PC-3 (cell line): ENCODE measurements at regions not wholly inside any gene's neighbourhood (a gene's known extent, or its start where the extent isn't known, plus 50 kb on each side); places are given as distances from the start of the nearest gene placed in this dataset.

Experiments used
- ATAC-seq: fragments of 200-7000 bp; cut with Tn5 transposase; 2 replicates; pipeline ENCODE4 v1.9.1; 2020; ENCODE audit warnings: mild to moderate bottlenecking, moderate library complexity
- BruUV-seq: library from RNA; stranded (reverse); fragments of 400-500 nt; replicated peaks from 2 replicates; lab custom pipeline; 2021; lab: Mats Ljungman, UMichigan
- CTCF ChIA-PET: fragments of 300-600 bp; sonication (Branson Sonifier 250); formaldehyde crosslinking; loops from one replicate; lab custom pipeline; 2022; ENCODE audit warnings: antibody characterized with exemption; lab: Charles Lee
- POLR2A ChIA-PET: fragments of 300-600 bp; sonication (Branson Sonifier 250); formaldehyde crosslinking; loops from one replicate; lab custom pipeline; 2022; ENCODE audit warnings: antibody characterized with exemption; ENCODE audit not compliant: unreplicated experiment; lab: Charles Lee
- DNase-seq: peaks from one replicate; pipeline ENCODE4 v3.0.0-alpha.2; 2015
- H2AFZ ChIP-seq: fragments of 300-600 bp; sonication (generic); 2 replicates; pipeline ENCODE4 v1.6.0; 2016; ENCODE audit warnings: antibody characterized with exemption, low read length
- H3F3A ChIP-seq: fragments of 300-600 bp; sonication (generic); one replicate; pipeline ENCODE4 v1.6.0; 2017; ENCODE audit warnings: antibody characterized with exemption, low read length, control low read depth, mild to moderate bottlenecking; ENCODE audit not compliant: unreplicated experiment
- H3K27ac ChIP-seq: fragments of 300-600 bp; sonication (generic); 2 replicates; pipeline ENCODE4 v1.5.1; 2016; ENCODE audit warnings: mild to moderate bottlenecking, low read length
- H3K27me3 ChIP-seq: fragments of 300-600 bp; sonication (generic); 2 replicates; pipeline ENCODE4 v1.6.1; 2016; ENCODE audit warnings: low read length, mixed read lengths
- H3K36me3 ChIP-seq: fragments of 300-600 bp; sonication (generic); 2 replicates; pipeline ENCODE4 v1.6.1; 2016; ENCODE audit warnings: low read depth, mixed run types, low read length, mixed read lengths
- H3K4me1 ChIP-seq: fragments of 300-600 bp; sonication (generic); 2 replicates; pipeline ENCODE4 v1.5.1; 2016; ENCODE audit warnings: low read length; ENCODE audit not compliant: insufficient read depth
- H3K4me2 ChIP-seq: fragments of 300-600 bp; sonication (generic); 2 replicates; pipeline ENCODE4 v1.6.0; 2016; ENCODE audit warnings: low read length
- H3K4me3 ChIP-seq: fragments of 300-600 bp; sonication (generic); 2 replicates; pipeline ENCODE4 v1.5.1; 2016; ENCODE audit warnings: mild to moderate bottlenecking, low read length, mixed read lengths
- H3K79me2 ChIP-seq: fragments of 300-600 bp; sonication (generic); 2 replicates; pipeline ENCODE4 v1.6.1; 2017; ENCODE audit warnings: low read length, mixed read lengths
- H3K9ac ChIP-seq: fragments of 300-600 bp; sonication (generic); 2 replicates; pipeline ENCODE4 v1.6.0; 2016; ENCODE audit warnings: mild to moderate bottlenecking, low read length
- H3K9me2 ChIP-seq: fragments of 300-600 bp; sonication (generic); replicated peaks from 2 replicates; pipeline ENCODE4 v1.6.1; 2016; ENCODE audit warnings: mixed run types, low read length, mixed read lengths
- H3K9me3 ChIP-seq: fragments of 300-600 bp; sonication (generic); 2 replicates; pipeline ENCODE4 v1.6.1; 2016; ENCODE audit warnings: low read length, mixed read lengths
- H4K20me1 ChIP-seq: fragments of 300-600 bp; sonication (generic); 2 replicates; pipeline ENCODE4 v1.6.1; 2016; ENCODE audit warnings: low read length, mixed read lengths
- EZH2 ChIP-seq: fragments of 300-600 bp; sonication (generic); IDR thresholded peaks from one replicate; pipeline ENCODE4 v1.6.1; 2017; ENCODE audit warnings: antibody characterized with exemption, mild to moderate bottlenecking, low read length; ENCODE audit not compliant: unreplicated experiment
- EZH2phosphoT487 ChIP-seq: fragments of 300-600 bp; sonication (generic); IDR thresholded peaks from 2 replicates; pipeline ENCODE4 v1.6.1; 2018; ENCODE audit warnings: mild to moderate bottlenecking, antibody characterized with exemption, low read length, borderline replicate concordance
- intact Hi-C: fragments of 100-400 bp; cut with micrococcal nuclease; formaldehyde crosslinking; loops from 2 replicates; pipeline ENCODE4 v1.9.0; 2023
- TF ChIP-seq, protein P1 (sequence below): fragments of 300-600 bp; sonication (generic); conservative IDR thresholded peaks from 2 replicates; pipeline ENCODE4 v1.5.1; 2017; ENCODE audit warnings: antibody characterized with exemption, low read depth, mild to moderate bottlenecking, low read length

DNA sequence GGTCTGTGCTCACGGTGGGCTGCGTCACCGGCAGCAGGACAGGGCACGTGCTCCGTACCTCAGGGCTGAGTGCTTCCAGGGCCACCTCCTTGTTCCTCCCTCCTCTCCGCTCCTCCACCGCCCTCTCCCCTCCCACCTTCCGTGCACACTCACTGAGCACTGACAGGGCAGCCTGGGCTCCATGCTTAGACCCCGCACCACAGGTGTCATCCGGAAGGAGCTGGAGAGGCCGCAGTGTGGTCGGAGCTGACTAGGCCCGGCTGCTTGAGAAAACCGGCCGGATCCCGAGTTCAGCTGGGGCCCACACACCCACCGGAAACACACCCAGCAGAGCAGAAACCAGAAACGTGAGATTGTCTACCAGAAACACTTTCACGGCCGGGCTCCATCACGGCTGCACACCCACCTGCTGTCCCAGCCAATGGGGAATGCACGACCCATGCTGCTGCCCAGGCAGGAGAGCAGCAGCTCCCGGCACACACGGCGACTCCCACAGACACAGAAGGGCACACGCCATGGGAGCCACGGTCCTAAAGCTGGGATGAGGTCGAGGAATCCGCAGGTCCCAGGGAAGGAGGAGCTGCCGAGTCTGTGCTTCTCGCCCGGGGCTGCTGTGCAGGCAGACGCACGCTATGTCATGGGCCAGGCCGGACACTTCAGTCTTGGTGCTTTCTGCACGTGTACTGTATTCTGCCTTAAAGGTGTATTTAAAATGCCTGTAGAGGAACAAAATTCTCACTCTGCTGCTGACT is 55.0 kb upstream of the ZNF469 start:
- CTCF ChIA-PET: no interaction called here
- peaks cover 11% of the 10 kb centered on the region for H3K4me1 ChIP-seq
- no peak overlapping the region for H2AFZ ChIP-seq
- no peak overlapping the region for H3K27ac ChIP-seq
- no peaks in the 10 kb centered on the region for H3F3A ChIP-seq
- no peak for DNase-seq
- no peaks in the 10 kb centered on the region for H3K79me2 ChIP-seq
- no peaks in the 10 kb centered on the region for H3K9me3 ChIP-seq
- TF ChIP-seq EZH2: no peak
- no peak for TF ChIP-seq EZH2phosphoT487
- TF ChIP-seq, protein P1, sequence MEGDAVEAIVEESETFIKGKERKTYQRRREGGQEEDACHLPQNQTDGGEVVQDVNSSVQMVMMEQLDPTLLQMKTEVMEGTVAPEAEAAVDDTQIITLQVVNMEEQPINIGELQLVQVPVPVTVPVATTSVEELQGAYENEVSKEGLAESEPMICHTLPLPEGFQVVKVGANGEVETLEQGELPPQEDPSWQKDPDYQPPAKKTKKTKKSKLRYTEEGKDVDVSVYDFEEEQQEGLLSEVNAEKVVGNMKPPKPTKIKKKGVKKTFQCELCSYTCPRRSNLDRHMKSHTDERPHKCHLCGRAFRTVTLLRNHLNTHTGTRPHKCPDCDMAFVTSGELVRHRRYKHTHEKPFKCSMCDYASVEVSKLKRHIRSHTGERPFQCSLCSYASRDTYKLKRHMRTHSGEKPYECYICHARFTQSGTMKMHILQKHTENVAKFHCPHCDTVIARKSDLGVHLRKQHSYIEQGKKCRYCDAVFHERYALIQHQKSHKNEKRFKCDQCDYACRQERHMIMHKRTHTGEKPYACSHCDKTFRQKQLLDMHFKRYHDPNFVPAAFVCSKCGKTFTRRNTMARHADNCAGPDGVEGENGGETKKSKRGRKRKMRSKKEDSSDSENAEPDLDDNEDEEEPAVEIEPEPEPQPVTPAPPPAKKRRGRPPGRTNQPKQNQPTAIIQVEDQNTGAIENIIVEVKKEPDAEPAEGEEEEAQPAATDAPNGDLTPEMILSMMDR: no peak
- H4K20me1 ChIP-seq: no peaks in the 10 kb centered on the region
- no peak overlapping the region for H3K4me2 ChIP-seq
- no peak for ATAC-seq
- H3K9me2 ChIP-seq: 0 out of 2 replicates have a peak, but pooled peaks cover 3% of the 10 kb centered on the region
- POLR2A ChIA-PET: no interaction called here
- H3K36me3 ChIP-seq: no peaks in the 10 kb centered on the region
- BruUV-seq: no TSS peak
- H3K9ac ChIP-seq: no peak overlapping the region
- no peak overlapping the region for H3K4me3 ChIP-seq
- no peaks in the 10 kb centered on the region for H3K27me3 ChIP-seq
- intact Hi-C loops: no loop called here

- Histone ChIP-seq H2AFZ (no peak overlapping the region), H3K4me3 (no peak overlapping the region), H3K4me2 (no peak overlapping the region), H3K79me2 (no peaks in the 10 kb centered on the region), H3K9me2 (0 out of 2 replicates have a peak, but pooled peaks cover 3% of the 10 kb centered on the region), H3K27me3 (no peaks in the 10 kb centered on the region), H3K36me3 (no peaks in the 10 kb centered on the region), H3K4me1 (peaks cover 15% of the 10 kb centered on the region), H3K9me3 (no peaks in the 10 kb centered on the region), H3K27ac (no peak overlapping the region), H4K20me1 (no peaks in the 10 kb centered on the region), H3F3A (no peaks in the 10 kb centered on the region), H3K9ac (no peak overlapping the region)
- TF ChIP-seq EZH2phosphoT487 (no peak), EZH2 (no peak)
- TF ChIP-seq, protein P1: no peak
- intact Hi-C loops: no loop called here
- ChIA-PET CTCF (no interaction called here), POLR2A (no interaction called here)
- no peak for ATAC-seq
- DNase-seq: no peak
- no TSS peak for BruUV-seq
These were observed 54.3 kb upstream of the ZNF469 start for GRCh38 chr16:88328313-88328980.
